NCI-H2196 (cell line): ENCODE measurements at regions not wholly inside any gene's neighbourhood (a gene's known extent, or its start where the extent isn't known, plus 50 kb on each side); places are given as distances from the start of the nearest gene placed in this dataset.
"Not testable (repeated sequence)": the region's sequence is repeated elsewhere in the genome, so short reads cannot be mapped to it uniquely, and the experiment has no call there.

Experiments
- DNase-seq: peaks from one replicate; lab custom pipeline; 2025; ENCODE audit not compliant: unreplicated experiment; lab: John Stamatoyannopoulos, UW

DNA sequence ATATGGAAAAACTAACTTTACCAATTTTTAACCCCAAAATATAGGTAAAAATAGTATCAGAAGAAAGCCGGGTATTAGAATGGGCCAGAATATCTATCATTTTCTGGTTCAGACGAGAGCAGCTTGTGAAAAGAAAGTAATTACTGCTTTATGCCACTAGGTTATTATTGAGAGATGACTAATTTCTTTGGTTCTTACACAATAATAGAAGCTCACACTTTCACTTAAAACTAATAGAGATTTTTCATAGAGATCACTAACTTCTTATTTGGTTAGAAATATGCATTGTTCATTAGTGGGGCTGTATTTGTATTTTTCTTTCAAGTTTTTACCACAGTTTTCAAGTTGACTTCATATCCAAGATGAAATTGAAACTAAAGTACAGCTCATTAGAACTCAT lies 1241.2 kb upstream of the FLRT2 start:
- DNase-seq = no peak

DNA sequence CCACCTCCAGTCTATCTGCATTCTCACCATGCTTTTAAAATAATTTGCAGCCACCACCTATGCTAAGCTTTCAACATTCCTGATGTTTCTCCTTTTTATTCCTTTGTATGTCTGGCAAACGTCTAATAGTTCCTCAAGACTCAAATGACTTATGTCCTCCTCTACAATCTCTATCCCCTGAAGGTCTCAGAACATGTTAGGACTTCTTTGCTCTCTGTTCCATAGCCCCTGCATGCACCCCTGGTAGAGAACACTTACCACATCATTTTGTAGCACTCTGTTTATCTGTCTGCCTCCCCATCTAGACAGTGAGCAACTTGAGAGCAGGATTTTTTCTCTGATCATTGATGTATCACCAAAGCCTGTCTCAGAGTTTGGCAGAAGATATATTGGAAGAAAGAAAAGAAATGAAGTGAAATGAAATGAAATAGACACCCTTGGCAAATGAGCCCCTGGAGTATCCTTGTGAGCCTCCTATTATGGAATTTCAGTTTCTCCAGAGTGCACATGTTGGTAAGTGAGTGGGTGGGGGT lies 1231.2 kb upstream of the FLRT2 start:
- DNase-seq = no peak

DNA sequence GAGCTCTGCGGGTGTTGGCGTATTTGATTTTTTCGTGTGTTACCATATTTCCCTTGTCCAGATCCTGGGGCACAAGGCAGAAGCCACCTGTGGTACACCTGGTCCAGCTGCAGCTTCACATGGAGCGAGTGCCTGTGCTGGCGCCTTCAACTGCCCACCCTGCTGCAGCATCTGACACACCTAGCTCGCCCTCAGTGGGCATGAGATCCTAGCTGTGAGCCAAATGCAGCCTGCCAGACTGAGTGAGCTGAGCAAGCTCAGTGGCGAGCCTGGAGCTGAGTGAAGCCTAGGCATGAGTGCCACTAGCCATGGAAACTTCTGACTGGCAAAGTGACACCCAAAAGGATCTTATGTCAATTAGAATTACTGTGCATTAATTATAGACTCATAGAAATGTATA lies 1226.8 kb upstream of the FLRT2 start:
- DNase-seq = no peak

DNA sequence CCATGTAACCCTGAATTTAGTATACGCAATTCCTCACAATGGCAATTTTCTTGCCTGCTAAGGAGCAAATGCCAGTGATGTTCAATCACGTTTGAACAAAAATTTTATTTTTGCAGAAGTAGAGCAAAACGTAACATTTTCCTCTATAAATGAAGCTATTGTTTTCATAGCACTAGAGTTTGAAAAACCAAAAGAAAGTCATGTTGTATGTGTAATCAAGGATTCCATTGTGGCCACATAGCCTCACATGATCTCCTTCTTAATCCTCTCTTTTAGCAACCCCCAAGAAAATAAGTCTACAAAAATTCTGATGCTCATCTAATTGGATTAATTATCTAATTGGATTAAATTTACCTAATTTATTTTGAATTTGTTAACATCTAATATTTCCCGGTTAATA lies 1217.4 kb upstream of the FLRT2 start:
- no peak for DNase-seq

DNA sequence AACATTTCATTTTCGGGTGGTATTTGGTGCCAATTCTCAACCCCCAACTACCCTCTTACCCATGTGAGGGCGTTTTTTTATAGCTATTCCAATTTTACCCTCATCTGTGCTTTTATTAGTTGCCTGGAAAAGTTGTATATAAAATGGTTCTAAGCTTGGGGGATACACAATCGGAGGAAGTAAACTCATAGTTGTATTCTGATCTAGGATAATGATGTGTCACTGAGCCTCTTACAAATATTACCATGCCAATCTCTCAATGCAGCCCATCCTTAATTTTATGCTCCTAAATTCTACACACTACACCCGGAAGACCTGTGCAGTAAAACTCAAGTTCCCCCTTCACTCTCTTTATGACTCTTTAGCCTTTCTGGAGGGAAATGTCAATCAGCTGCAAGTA lies 1206.5 kb upstream of the FLRT2 start:
- no peak for DNase-seq

DNA sequence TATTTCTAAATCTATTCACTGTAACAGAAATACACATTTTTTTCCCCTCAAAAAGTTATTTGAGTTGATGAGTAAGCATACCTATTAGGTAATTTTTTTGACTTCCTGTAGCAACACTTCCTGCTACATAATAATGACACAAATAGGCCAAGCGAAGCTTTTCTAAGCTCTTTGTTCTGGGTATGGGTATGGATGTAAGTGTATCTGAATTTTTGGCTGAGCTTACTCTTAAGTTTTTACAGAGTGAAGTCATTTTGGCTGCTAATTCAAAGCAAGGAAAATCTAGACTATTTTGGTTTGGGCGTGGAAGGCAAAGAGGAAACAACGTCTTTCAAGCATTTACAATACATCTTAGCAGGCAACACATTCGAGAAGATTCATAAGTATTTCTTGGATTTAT lies 1206.0 kb upstream of the FLRT2 start:
- no peak for DNase-seq

DNA sequence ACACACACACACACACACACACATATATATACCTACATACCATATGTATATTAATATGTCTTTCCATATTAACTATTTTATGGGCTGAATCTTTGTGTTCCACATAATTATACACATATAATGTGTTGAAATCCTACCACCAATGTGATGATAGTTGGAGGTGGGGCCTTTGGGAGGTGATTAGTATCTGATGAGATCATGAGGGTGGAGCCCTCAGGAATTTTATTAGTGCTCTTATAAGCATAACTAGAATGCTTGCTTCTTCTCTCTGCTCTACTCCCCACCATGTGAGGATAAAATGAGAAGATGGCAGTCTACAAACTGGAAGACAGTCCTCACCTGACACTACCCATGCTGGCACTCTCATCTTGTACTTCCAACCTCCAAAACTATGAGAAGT lies 1193.5 kb upstream of the FLRT2 start:
- DNase-seq = no peak

DNA sequence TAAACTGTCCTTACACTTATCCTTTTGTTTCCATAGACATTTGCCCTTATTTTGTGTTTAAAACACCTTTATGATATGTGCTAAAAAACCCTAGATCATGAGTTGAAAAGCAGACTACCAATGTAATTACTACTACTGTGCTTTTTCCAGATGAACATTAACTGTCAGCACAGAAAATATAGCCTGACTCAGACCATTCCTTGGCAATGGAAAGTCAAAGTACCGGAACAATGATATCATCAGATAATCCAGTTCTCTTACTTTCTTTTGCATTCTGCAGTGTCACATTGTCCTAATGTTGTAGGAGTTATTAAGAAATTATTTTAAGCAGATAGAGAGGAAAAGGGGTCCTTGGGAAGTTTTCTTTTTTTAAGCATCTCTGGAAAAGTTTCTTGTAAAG lies 1189.0 kb upstream of the FLRT2 start:
- no peak for DNase-seq

DNA sequence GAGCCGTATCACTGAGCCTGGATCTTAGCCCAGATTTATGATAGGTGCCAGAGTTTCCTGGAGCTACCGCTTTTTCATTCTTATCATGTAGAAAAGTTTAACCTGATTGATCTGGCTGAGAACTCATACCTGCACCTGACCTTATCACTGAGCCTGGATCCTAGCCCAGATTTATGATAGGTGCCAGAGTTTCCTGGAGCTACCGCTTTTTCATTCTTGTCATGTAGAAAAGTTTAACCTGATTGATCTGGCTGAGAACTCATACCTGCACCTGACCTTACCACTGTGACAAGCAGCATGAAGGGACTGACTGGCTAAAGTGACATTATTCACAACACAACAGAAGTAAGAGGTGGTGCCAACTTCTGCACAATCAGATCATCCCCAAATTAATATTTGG lies 1188.1 kb upstream of the FLRT2 start:
- DNase-seq = not testable (repeated sequence)

DNA sequence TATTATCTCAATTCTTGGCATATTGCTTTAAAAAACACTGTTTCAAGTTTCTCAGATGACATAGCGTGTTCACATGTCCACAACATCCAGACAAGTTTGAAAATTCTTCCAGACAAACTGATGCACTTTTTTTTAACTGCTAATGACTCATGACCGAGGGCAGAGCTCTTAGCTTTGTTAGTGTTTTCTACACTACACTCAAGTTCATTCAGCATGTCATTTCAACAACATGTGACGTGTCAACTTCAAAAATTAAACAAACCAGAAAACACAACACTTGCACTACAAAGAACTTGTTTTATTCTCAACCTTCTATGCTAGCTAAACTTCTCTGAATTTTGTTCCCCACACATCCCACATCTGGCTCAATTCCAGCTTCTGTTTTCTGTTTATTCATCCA lies 1186.3 kb upstream of the FLRT2 start:
- no peak for DNase-seq

DNA sequence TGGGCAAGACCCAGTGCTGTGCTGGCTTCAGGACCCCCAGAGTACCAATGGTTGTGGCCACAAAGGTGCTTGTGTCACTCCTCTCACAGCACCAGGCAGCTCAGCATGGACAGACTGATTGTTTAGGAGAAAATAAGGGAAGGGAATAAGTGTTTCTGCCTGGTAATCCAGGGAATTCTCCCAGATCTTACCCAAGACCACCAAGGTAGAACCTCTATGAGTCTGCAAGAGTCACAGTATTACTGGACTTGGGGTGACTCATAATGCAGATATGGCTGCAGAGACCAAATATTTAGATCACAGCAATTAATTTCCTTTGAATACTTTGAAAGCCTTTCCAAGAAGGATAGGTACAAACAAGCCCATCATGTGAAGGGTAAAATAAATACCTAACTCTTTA lies 1178.3 kb upstream of the FLRT2 start:
- no peak for DNase-seq

DNA sequence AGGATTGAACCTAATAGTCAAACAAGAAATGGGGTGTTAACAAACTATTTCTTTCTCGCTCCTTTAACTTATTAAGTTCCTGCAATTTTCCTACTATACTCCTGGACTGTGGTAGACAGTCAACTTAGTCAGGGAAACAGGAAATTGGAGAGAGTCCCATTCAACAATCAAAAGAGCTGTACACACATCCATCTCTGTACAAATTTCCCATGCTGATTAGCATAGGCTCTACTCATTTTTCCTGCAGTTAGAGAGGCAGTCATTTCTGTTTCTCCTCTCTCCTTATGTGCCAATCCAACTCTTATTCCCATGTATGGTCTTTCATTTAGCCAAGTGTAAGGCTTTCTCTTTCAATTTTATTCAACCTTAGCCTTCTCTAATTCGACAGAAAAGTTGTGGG lies 1168.5 kb upstream of the FLRT2 start:
- no peak for DNase-seq

DNA sequence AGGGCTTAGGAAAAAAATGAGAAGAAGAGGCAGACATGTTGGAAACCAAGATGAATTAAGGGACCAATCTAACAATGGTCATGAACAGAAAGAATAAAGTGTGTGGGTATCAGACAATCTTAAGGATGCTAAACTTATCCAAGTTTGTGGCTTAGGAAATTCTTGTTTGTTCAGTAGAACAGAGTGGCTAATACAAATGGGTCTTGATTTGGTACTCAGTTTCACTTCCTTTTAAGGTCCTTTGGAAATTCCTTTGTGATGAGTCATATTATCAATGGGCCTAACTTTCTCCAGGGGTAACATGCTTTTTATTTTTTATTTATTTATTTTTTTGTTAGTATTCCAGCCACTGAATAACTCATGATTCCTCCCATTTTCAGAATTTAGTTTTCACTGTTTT lies 1154.7 kb upstream of the FLRT2 start:
- no peak for DNase-seq

DNA sequence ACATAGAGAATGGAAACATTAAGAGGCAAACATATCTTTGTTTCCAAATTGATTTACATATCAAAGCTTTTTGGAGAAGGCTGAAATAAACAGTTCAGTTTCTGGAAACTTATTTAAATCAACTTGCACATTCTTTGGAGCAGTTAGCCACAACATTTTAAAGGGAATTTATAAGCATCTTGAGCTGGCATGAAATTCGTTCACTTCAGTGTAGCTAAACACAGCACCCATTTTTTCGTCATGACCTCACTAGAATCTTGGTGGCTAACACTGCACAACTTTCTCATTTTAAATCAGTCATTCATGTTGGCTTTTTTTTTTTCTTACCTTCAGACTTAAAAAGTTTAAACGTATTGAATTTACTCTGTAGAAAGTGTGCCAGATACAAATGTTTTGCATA lies 1139.9 kb upstream of the FLRT2 start:
- DNase-seq = no peak

DNA sequence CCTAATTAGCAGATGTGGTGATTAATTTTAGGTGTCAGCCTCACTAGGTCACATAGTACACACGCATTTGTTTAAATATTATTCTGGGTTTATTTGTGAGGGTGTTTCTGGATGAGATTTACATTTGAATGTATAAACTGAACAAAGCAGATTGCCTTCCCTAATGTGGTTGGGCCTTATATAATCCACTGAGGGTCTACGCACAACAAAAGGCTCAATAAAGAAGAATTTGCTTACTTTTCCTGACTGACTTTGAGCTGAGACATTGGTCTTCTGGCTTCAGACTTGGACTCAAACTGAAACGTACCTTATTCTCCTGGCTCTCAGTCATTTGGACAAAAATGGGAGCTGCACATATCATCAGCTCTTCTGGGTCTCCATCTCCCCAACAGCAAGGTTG lies 1132.3 kb upstream of the FLRT2 start:
- no peak for DNase-seq

DNA sequence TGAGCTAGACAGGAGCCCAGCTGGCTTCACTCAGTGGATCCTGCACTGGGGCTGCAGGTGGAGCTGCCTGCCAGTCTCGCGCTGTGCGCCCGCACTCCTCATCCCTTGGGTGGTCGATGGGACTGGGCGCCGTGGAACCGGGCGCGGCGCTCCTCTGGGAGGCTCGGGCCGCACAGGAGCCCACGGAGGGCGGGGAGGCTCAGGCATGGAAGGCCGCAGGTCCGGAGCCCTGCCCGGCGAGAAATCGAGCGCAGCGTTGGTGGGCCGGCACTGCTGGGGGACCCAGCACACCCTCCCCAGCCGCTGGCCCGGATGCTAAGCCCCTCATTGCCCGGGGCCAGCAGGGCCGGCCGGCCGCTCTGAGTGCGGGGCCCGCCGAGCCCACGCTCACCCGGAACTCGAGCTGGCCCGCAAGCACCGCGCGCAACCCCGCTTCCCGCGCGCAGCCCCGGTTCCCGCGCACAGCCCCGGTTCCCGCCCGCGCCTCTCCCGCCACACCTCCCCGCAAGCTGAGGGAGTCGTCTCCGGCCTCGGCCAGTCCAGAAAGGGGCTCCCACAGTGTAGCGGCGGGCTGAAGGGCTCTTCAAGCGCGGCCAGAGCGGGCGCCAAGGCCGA lies 1130.5 kb upstream of the FLRT2 start:
- DNase-seq = no peak

DNA sequence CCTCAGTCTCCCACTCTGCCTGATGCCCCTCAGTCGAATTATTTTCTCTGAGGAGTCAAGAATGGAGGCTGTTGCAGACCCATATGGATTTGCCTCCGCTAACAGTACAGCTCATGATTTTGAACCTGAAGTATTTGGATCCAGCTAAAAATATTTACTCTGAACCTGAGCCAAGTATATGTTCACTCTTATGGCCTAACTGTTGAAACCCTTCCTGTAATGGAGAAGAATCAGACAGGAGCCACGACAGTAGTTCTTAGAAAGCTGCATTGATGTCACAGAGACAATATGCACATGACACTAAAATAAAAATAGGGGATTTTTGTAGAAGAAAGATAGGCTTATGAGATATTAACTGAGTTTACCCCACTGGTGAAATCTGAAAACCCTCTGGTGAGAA lies 1128.3 kb upstream of the FLRT2 start:
- no peak for DNase-seq

DNA sequence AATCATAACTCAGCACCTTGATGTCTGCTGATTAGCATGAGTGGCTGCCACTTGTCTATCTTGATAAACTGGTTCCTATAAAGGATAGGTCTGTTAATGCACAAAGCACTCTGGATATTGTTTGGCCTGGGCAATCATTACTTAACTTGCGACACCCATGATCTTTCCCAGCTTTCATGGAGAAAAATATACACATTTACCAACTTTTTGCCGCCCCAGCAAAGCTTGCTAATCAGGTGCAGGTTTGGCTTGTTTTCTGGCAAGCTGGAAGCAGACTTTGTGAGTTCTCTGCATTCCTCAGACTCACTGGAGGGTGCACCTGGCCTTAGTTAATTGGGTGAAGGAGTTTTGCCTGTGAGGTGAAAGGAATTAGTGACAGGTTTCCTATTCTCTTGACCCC lies 1126.4 kb upstream of the FLRT2 start:
- no peak for DNase-seq

DNA sequence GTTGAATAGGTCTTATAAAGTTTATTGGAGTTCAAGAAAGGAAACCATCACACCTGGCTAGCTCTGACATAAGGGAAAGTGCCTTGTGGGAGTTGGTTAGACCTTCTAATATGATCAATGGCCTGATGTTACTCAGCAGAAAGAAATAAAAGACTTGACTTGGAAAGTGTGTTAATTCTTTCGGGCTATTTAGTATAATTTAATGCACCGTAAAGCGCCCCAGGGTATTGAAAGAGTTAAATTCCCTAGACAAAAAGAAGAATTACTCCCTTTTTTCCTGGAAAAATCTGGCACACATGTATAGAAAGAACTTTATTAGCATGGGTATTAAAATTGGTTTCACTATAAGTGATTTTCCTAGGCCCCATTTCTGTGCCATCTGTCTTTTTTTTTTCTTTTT lies 1125.7 kb upstream of the FLRT2 start:
- DNase-seq = no peak

DNA sequence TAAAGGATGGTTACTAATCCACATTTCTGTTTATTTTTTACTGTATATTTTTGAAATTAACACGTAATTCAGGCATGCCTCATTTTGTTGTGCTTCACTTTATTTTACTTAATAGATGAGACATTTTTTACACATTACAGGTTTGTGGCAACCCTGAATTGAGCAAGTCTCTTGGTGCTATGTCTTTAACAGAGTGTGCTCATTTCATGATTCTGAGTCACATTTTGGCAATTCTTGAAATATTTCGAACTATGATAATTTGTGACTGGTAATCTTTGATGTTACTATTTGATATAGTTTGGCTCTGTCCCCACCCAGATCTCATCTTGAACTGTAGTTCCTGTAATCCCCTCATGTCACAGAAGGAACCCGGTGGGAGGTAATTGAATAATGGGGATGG lies 1120.5 kb upstream of the FLRT2 start:
- DNase-seq = no peak

DNA sequence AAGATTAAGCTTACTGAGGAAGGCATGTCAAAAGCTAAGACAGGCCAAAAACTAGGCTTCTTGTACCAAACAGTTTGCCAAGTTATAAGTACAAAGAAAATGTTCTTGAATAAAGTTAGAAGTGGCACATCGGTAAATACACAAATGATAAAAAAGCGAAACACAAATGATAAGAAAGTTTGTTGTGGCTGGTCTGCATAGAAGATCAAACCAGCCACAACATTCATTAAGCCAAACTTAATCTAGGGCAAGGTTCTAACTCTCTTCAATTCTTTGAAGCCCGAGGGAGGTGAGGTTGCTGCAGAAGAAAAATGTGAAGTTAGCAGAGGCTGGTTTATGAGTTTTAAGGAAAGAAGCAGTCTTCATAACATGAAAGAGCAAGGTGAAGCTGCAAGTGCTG lies 1119.6 kb upstream of the FLRT2 start:
- DNase-seq = no peak

DNA sequence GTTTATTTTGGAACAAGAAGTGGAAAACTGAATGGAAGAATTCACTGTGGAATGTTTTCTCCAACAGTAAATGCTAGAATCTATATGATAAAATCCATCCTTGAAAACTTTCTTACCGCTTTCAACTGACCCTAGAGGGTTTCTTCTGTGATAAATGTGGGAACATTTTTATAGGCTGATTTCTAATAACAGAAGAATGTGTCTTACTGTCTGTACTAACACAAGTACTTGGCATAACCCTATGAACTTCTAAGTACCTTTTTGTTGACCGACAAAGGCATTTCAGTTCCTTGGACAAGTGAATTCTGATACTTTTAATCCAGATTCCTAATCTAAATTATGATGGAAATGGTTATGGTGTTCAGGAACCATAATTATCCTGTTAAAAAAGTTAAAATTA lies 1109.7 kb upstream of the FLRT2 start:
- no peak for DNase-seq

DNA sequence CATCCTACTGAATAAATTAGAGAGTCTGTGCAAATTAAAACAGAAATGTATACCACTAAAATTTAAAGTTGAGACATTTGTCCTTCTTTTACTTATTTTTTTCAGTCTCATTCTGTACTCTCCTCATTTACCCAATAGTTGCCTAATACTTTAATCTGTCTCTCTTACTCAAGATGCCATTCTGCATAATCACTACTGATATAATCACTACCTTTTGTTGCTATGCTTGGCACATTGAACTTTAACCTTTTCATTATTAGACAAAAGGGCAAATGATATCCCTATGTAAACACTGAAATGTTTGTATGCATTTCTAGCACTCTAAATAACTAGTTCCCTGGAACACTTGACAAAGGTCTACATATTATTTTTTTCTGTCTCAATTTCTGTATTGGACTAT lies 1108.3 kb upstream of the FLRT2 start:
- no peak for DNase-seq

DNA sequence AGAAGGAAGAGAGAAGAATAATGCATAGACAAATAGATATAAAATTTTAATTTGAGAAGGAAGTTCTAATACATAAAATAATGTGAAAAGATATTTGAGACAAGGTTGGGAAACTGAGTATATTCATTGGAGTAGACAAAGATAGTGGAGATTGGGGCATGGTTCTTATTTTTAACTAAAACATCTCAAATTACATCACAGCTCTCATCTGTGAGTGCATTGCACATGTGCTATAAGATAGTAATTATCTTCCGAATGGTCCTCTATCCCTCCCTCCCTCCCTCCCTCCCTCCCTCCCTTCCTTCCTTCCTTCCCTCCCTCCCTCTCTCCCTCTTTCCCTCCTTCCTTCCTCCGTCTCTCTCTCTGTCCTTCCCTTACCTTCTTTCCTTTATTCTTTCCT lies 1104.0 kb upstream of the FLRT2 start:
- no peak for DNase-seq
